Left colon (tissue), 2 donors: ENCODE measurements at regions not wholly inside any gene's neighbourhood (a gene's known extent, or its start where the extent isn't known, plus 50 kb on each side); places are given as distances from the start of the nearest gene placed in this dataset.
A peak's percentile ranks its signal among the peaks of the same experiment; 100 is the strongest.
"Not testable (repeated sequence)": the region's sequence is repeated elsewhere in the genome, so short reads cannot be mapped to it uniquely, and the experiment has no call there.

Experiments used
- ATAC-seq: fragments of 200-7000 bp; cut with Tn5 transposase; one replicate; pipeline ENCODE4 v1.9.1; 2020; ENCODE audit warnings: mild to moderate bottlenecking, moderate library complexity
- DNase-seq, 2 donors: peaks; one replicate each; pipeline ENCODE4 v3.0.0-alpha.2; 2020
- intact Hi-C, 2 donors: fragments of 100-400 bp; cut with DNase I in 1 of 2; cut with micrococcal nuclease in 1 of 2; formaldehyde crosslinking; loops; one replicate each; pipeline versions ENCODE4 v1.11.2 to v1.14.0; 2022; cut with DNase I, micrococcal nuclease
- donor health status: DM: no; HTN: no; CAD: no.
- donor health status: DM: yes; HTN: yes; CAD: no.

- intact Hi-C loops, DNase-seq: not testable (repeated sequence)
Observed at GRCh38 chr6:110539277-110540019, 63.0 kb upstream of the SLC22A16 start.

GRCh38 chr6:110538416-110539160 is 62.2 kb upstream of the SLC22A16 start:
- intact Hi-C loops = no loop called here
- ATAC-seq (no peak), DNase-seq (no peak)

More at GRCh38 chr6:110539277-110540019, 63.0 kb upstream of the SLC22A16 start:
- ATAC-seq = not testable (repeated sequence)

GRCh38 chr6:110537208-110538123 is 61.1 kb upstream of the SLC22A16 start:
- peak; percentile 91 for ATAC-seq
- intact Hi-C loops = no loop called here
- DNase-seq = no peak

- peak in 1 of 2 donors; percentile 35 for DNase-seq
- ATAC-seq = peak; percentile 62
- intact Hi-C loops = no loop called here
Observed at GRCh38 chr6:110534731-110535492, 58.5 kb upstream of the SLC22A16 start.

GRCh38 chr6:110532431-110532830 is 56.0 kb upstream of the SLC22A16 start:
- ATAC-seq = no peak
- intact Hi-C loops = no loop called here
- DNase-seq = no peak

GRCh38 chr6:110530671-110531070 is 54.3 kb upstream of the SLC22A16 start:
- intact Hi-C loops = no loop called here
- no peak for DNase-seq
- ATAC-seq = no peak

- DNase-seq = no peak
- intact Hi-C loops = loop anchor here in 1 of 2 donors (5.0 kb wide), 1 partner anchor 422 kb away; no protein-coding TSS in a partner anchor
- ATAC-seq = no peak
Observed at GRCh38 chr6:110529907-110530306, 53.5 kb upstream of the SLC22A16 start.

GRCh38 chr6:110529355-110529754 is 52.9 kb upstream of the SLC22A16 start:
- intact Hi-C loops = loop anchor here in 1 of 2 donors (5.0 kb wide), 1 partner anchor 423 kb away; no protein-coding TSS in a partner anchor
- no peak for ATAC-seq
- no peak for DNase-seq

GRCh38 chr6:110528930-110529325 is 52.5 kb upstream of the SLC22A16 start:
- intact Hi-C loops = loop anchor here in 1 of 2 donors (5.0 kb wide), 1 partner anchor 423 kb away; no protein-coding TSS in a partner anchor
- no peak for ATAC-seq
- DNase-seq = no peak

- DNase-seq (peak in 1 of 2 donors; percentile 39), ATAC-seq (peak; percentile 76)
- intact Hi-C loops = loop anchor here in 1 of 2 donors (5.0 kb wide), 1 partner anchor 424 kb away; no protein-coding TSS in a partner anchor
Observed at GRCh38 chr6:110528101-110528929, 51.9 kb upstream of the SLC22A16 start.

- ATAC-seq (no peak), DNase-seq (no peak)
- intact Hi-C loops = loop anchor here in 1 of 2 donors (5.0 kb wide), 1 partner anchor 425 kb away; no protein-coding TSS in a partner anchor
Observed at GRCh38 chr6:110527516-110527915, 51.1 kb upstream of the SLC22A16 start.

GRCh38 chr6:110526726-110527125 is 50.3 kb upstream of the SLC22A16 start:
- intact Hi-C loops = loop anchor here in 1 of 2 donors (5.0 kb wide), 1 partner anchor 426 kb away; no protein-coding TSS in a partner anchor
- no peak for DNase-seq
- ATAC-seq = no peak
